Lower leg skin (tissue), 3 donors: ENCODE measurements at regions not wholly inside any gene's neighbourhood (a gene's known extent, or its start where the extent isn't known, plus 50 kb on each side); places are given as distances from the start of the nearest gene placed in this dataset.

Experiments
- CTCF ChIP-seq, 3 donors: fragments of 450-650 bp; IDR thresholded peaks; one replicate each; pipeline ENCODE4 v1.5.1; 2016; ENCODE audit warnings: antibody characterized with exemption in 3 of 3, mild to moderate bottlenecking in 3 of 3, moderate library complexity in 2 of 3
- POLR2A ChIP-seq, 2 donors: fragments of 450-650 bp; IDR thresholded peaks; one replicate each; pipeline ENCODE4 v1.6.1; 2016 to 2017; ENCODE audit warnings: antibody characterized with exemption in 2 of 2, mild to moderate bottlenecking in 1 of 2, moderate library complexity in 1 of 2

DNA sequence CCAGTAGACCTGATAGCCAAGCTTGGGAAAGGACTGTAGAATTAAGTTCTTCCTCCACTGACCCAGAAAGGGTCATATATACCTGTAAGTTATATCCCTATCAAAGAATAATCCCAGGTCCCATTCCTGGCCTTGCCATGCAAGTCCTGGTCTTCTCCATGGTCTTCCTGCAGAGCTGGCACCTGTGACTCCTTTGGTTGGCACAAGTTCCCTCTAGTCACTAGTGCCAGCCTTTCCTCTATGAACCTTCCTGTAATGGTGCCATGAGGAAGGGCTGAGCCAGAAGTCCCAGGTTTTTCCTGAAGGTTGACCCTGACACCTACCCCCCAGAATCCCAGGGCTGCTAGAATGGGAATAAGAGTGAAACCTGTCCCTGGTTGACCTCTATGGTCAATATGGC is 54.1 kb upstream of the UNC5B start:
- TF ChIP-seq POLR2A (IDR thresholded peaks at IDR 0.05) (no peak), CTCF (IDR thresholded peaks at IDR 0.05) (no peak)
